ENCODE measurements at regions not wholly inside any gene's neighbourhood (a gene's known extent, or its start where the extent isn't known, plus 50 kb on each side); places are given as distances from the start of the nearest gene placed in this dataset.
A peak's percentile ranks its signal among the peaks of the same experiment; 100 is the strongest.

- peak overlapping the region; percentile 70 for H3K4me3 Mint-ChIP-seq
- H3K36me3 Mint-ChIP-seq (ENCODE audit: low read depth): peaks cover 6% of the 10 kb centered on the region
- H3K9me3 Mint-ChIP-seq: peaks cover 5% of the 10 kb centered on the region
- H3K27ac Mint-ChIP-seq: peak overlapping the region; percentile 88
- H3K27me3 Mint-ChIP-seq: peaks cover 11% of the 10 kb centered on the region
- H3K4me1 Mint-ChIP-seq (ENCODE audit: low read depth): peaks cover 61% of the 10 kb centered on the region
These were observed 63.7 kb upstream of the IL6 start for GRCh38 chr7:22663357-22663718.

GRCh38 chr7:22662556-22663356 is 64.2 kb upstream of the IL6 start:
- Mint-ChIP-seq H3K27me3 (peaks cover 11% of the 10 kb centered on the region), H3K4me3 (peak overlapping the region; percentile 70), H3K9me3 (peaks cover 5% of the 10 kb centered on the region)

GRCh38 chr7:22662036-22662435 is 65.0 kb upstream of the IL6 start:
- H3K4me1 Mint-ChIP-seq (ENCODE audit: low read depth): peaks cover 53% of the 10 kb centered on the region
- H3K27ac Mint-ChIP-seq: peak overlapping the region; percentile 88
- peaks cover 11% of the 10 kb centered on the region for H3K27me3 Mint-ChIP-seq
- peaks cover 6% of the 10 kb centered on the region for H3K36me3 Mint-ChIP-seq (ENCODE audit: low read depth)
- peaks cover 5% of the 10 kb centered on the region for H3K9me3 Mint-ChIP-seq
- H3K4me3 Mint-ChIP-seq: peak overlapping the region; percentile 51

More at GRCh38 chr7:22662556-22663356, 64.2 kb upstream of the IL6 start:
- Mint-ChIP-seq H3K4me1 (ENCODE audit: low read depth) (peaks cover 60% of the 10 kb centered on the region), H3K27ac (peak overlapping the region; percentile 88), H3K36me3 (ENCODE audit: low read depth) (peaks cover 6% of the 10 kb centered on the region)

- Mint-ChIP-seq H3K27ac (no peak overlapping the region), H3K9me3 (no peaks in the 10 kb centered on the region), H3K4me1 (ENCODE audit: low read depth) (peaks cover 40% of the 10 kb centered on the region), H3K36me3 (ENCODE audit: low read depth) (no peaks in the 10 kb centered on the region), H3K27me3 (peaks cover 11% of the 10 kb centered on the region), H3K4me3 (no peak overlapping the region)
These were observed 66.3 kb upstream of the IL6 start for GRCh38 chr7:22660732-22661131.

- no peaks in the 10 kb centered on the region for H3K9me3 Mint-ChIP-seq
- H3K4me1 Mint-ChIP-seq (ENCODE audit: low read depth): peaks cover 39% of the 10 kb centered on the region
- H3K27ac Mint-ChIP-seq: no peak overlapping the region
- H3K36me3 Mint-ChIP-seq (ENCODE audit: low read depth): no peaks in the 10 kb centered on the region
- no peak overlapping the region for H3K4me3 Mint-ChIP-seq
- H3K27me3 Mint-ChIP-seq: peaks cover 11% of the 10 kb centered on the region
These were observed 66.7 kb upstream of the IL6 start for GRCh38 chr7:22660293-22660692.

- H3K4me3 Mint-ChIP-seq: no peak overlapping the region
- H3K4me1 Mint-ChIP-seq (ENCODE audit: low read depth): peaks cover 38% of the 10 kb centered on the region
- H3K27ac Mint-ChIP-seq: no peak overlapping the region
- H3K27me3 Mint-ChIP-seq: peaks cover 11% of the 10 kb centered on the region
- no peaks in the 10 kb centered on the region for H3K36me3 Mint-ChIP-seq (ENCODE audit: low read depth)
- H3K9me3 Mint-ChIP-seq: no peaks in the 10 kb centered on the region
These were observed 67.3 kb upstream of the IL6 start for GRCh38 chr7:22659741-22660140.

GRCh38 chr7:22658031-22658430 is 69.0 kb upstream of the IL6 start:
- no peak overlapping the region for H3K4me3 Mint-ChIP-seq
- no peaks in the 10 kb centered on the region for H3K9me3 Mint-ChIP-seq
- H3K27ac Mint-ChIP-seq: no peak overlapping the region
- H3K36me3 Mint-ChIP-seq (ENCODE audit: low read depth): no peaks in the 10 kb centered on the region
- peaks cover 23% of the 10 kb centered on the region for H3K4me1 Mint-ChIP-seq (ENCODE audit: low read depth)
- H3K27me3 Mint-ChIP-seq: peaks cover 11% of the 10 kb centered on the region

GRCh38 chr7:22657479-22657878 is 69.5 kb upstream of the IL6 start:
- H3K27me3 Mint-ChIP-seq: peaks cover 14% of the 10 kb centered on the region
- no peak overlapping the region for H3K27ac Mint-ChIP-seq
- H3K4me3 Mint-ChIP-seq: no peak overlapping the region
- peaks cover 18% of the 10 kb centered on the region for H3K4me1 Mint-ChIP-seq (ENCODE audit: low read depth)
- no peaks in the 10 kb centered on the region for H3K9me3 Mint-ChIP-seq
- no peaks in the 10 kb centered on the region for H3K36me3 Mint-ChIP-seq (ENCODE audit: low read depth)

GRCh38 chr7:22655781-22656180 is 71.2 kb upstream of the IL6 start:
- Mint-ChIP-seq H3K9me3 (peaks cover 3% of the 10 kb centered on the region), H3K4me1 (ENCODE audit: low read depth) (peaks cover 4% of the 10 kb centered on the region), H3K4me3 (no peak overlapping the region), H3K36me3 (ENCODE audit: low read depth) (no peaks in the 10 kb centered on the region), H3K27me3 (peaks cover 10% of the 10 kb centered on the region), H3K27ac (no peak overlapping the region)

GRCh38 chr7:22654831-22655230 is 72.2 kb upstream of the IL6 start:
- Mint-ChIP-seq H3K4me3 (no peak overlapping the region), H3K9me3 (peaks cover 6% of the 10 kb centered on the region), H3K4me1 (ENCODE audit: low read depth) (peaks cover 4% of the 10 kb centered on the region), H3K27ac (no peak overlapping the region), H3K36me3 (ENCODE audit: low read depth) (no peaks in the 10 kb centered on the region), H3K27me3 (peaks cover 15% of the 10 kb centered on the region)

- Mint-ChIP-seq H3K9me3 (peaks cover 6% of the 10 kb centered on the region), H3K36me3 (ENCODE audit: low read depth) (no peaks in the 10 kb centered on the region), H3K27me3 (peaks cover 15% of the 10 kb centered on the region), H3K4me3 (no peak overlapping the region), H3K4me1 (ENCODE audit: low read depth) (peaks cover 4% of the 10 kb centered on the region), H3K27ac (no peak overlapping the region)
These were observed 73.0 kb upstream of the IL6 start for GRCh38 chr7:22653951-22654350.

- Mint-ChIP-seq H3K4me1 (ENCODE audit: low read depth) (peaks cover 10% of the 10 kb centered on the region), H3K27ac (no peak overlapping the region), H3K4me3 (no peak overlapping the region), H3K9me3 (peaks cover 23% of the 10 kb centered on the region), H3K27me3 (peaks cover 27% of the 10 kb centered on the region), H3K36me3 (ENCODE audit: low read depth) (peaks cover 9% of the 10 kb centered on the region)
These were observed 75.3 kb upstream of the IL6 start for GRCh38 chr7:22651534-22652243.

- peaks cover 27% of the 10 kb centered on the region for H3K27me3 Mint-ChIP-seq
These were observed 76.0 kb upstream of the IL6 start for GRCh38 chr7:22651036-22651435.

GRCh38 chr7:22649686-22650085 is 77.3 kb upstream of the IL6 start:
- Mint-ChIP-seq H3K4me1 (ENCODE audit: low read depth) (peaks cover 10% of the 10 kb centered on the region), H3K9me3 (peaks cover 23% of the 10 kb centered on the region), H3K27ac (no peak overlapping the region), H3K27me3 (peaks cover 27% of the 10 kb centered on the region), H3K4me3 (no peak overlapping the region), H3K36me3 (ENCODE audit: low read depth) (peaks cover 9% of the 10 kb centered on the region)

More at GRCh38 chr7:22651036-22651435, 76.0 kb upstream of the IL6 start:
- Mint-ChIP-seq H3K4me1 (ENCODE audit: low read depth) (peaks cover 10% of the 10 kb centered on the region), H3K9me3 (peaks cover 23% of the 10 kb centered on the region), H3K4me3 (no peak overlapping the region), H3K36me3 (ENCODE audit: low read depth) (peaks cover 9% of the 10 kb centered on the region), H3K27ac (no peak overlapping the region)

GRCh38 chr7:22647451-22648257 is 79.3 kb upstream of the IL6 start:
- Mint-ChIP-seq H3K4me3 (no peak overlapping the region), H3K27ac (no peak overlapping the region), H3K36me3 (ENCODE audit: low read depth) (peaks cover 18% of the 10 kb centered on the region), H3K4me1 (ENCODE audit: low read depth) (peaks cover 10% of the 10 kb centered on the region), H3K27me3 (peaks cover 39% of the 10 kb centered on the region), H3K9me3 (peaks cover 34% of the 10 kb centered on the region)

Data from stimulated activated naive CD8-positive, alpha-beta T cell treated with anti-CD3 and anti-CD28 coated beads, Interleukin-15, Interleukin-2, amounts not matched to agents 100 ng/mL and 50 ng/mL, for 24 hours (primary cell).